Liver (tissue), 8 donors: ENCODE measurements at regions not wholly inside any gene's neighbourhood (a gene's known extent, or its start where the extent isn't known, plus 50 kb on each side); places are given as distances from the start of the nearest gene placed in this dataset.

Experiments
- DNase-seq: peaks from one replicate; pipeline ENCODE4 v3.0.0-alpha.2; 2017; ENCODE audit warnings: low spot score
- H3K27ac ChIP-seq, 2 donors: one replicate each; pipeline ENCODE4 v1.7.0; 2013; ENCODE audit warnings: inconsistent platforms in 2 of 2, low read length in 2 of 2, control low read depth in 1 of 2, low read depth in 1 of 2, mild to moderate bottlenecking in 1 of 2
- H3K27me3 ChIP-seq, 4 donors: one replicate each; pipeline versions ENCODE4 v1.6.1 to v1.7.0; 2013; ENCODE audit warnings: low read length in 3 of 4, inconsistent platforms in 1 of 4, mild to moderate bottlenecking in 1 of 4, moderate library complexity in 1 of 4; ENCODE audit not compliant: control insufficient read depth in 4 of 4, insufficient read depth in 4 of 4
- H3K36me3 ChIP-seq, 4 donors: one replicate each; pipeline versions ENCODE4 v1.6.1 to v1.7.0; 2013; ENCODE audit warnings: low read length in 3 of 4, mild to moderate bottlenecking in 3 of 4, low read depth in 1 of 4, moderate library complexity in 1 of 4; ENCODE audit not compliant: control insufficient read depth in 4 of 4, insufficient read depth in 3 of 4
- H3K4me1 ChIP-seq, 4 donors: one replicate each; pipeline versions ENCODE4 v1.6.1 to v1.7.0; 2013; ENCODE audit warnings: low read length in 3 of 4, mild to moderate bottlenecking in 3 of 4, moderate library complexity in 1 of 4; ENCODE audit not compliant: control insufficient read depth in 4 of 4, insufficient read depth in 4 of 4
- H3K4me3 ChIP-seq, 3 donors: one replicate each; pipeline versions ENCODE4 v1.6.1 to v1.7.0; 2013; ENCODE audit warnings: low read length in 3 of 3, control low read depth in 1 of 3, low read depth in 1 of 3, mild to moderate bottlenecking in 1 of 3
- H3K9ac ChIP-seq, 2 donors: one replicate each; pipeline ENCODE4 v1.7.0; 2013; ENCODE audit warnings: low read length in 2 of 2, mild to moderate bottlenecking in 2 of 2, moderate library complexity in 2 of 2, control low read depth in 1 of 2, low read depth in 1 of 2
- H3K9me3 ChIP-seq, 4 donors: one replicate each; pipeline versions ENCODE4 v1.6.1 to v1.7.0; 2013; ENCODE audit warnings: low read length in 3 of 4; ENCODE audit not compliant: control insufficient read depth in 4 of 4
- ATF3 ChIP-seq: IDR thresholded peaks from 2 replicates; pipeline ENCODE4 v1.6.1; 2016; ENCODE audit warnings: antibody characterized with exemption
- CTCF ChIP-seq: fragments of 150-350 bp; IDR thresholded peaks from 2 replicates; pipeline ENCODE4 v1.5.1; 2017; ENCODE audit warnings: improper control_type of control experiment, low read depth, low read length; ENCODE audit not compliant: missing input control
- EGR1 ChIP-seq, 2 donors: IDR thresholded peaks; 2 replicates each; pipeline ENCODE4 v1.6.1; 2016 to 2018; ENCODE audit warnings: antibody characterized with exemption in 2 of 2, low read depth in 2 of 2
- FOXA1 ChIP-seq: IDR thresholded peaks from 2 replicates; pipeline ENCODE4 v1.6.1; 2016; ENCODE audit warnings: antibody characterized with exemption
- FOXA2 ChIP-seq: IDR thresholded peaks from 2 replicates; pipeline ENCODE4 v1.6.1; 2016; ENCODE audit warnings: antibody characterized with exemption
- GABPA ChIP-seq, 2 donors: IDR thresholded peaks in 1 of 2; conservative IDR thresholded peaks in 1 of 2; 2 replicates each; pipeline ENCODE4 v1.6.1; 2016; ENCODE audit warnings: antibody characterized with exemption in 2 of 2, mild to moderate bottlenecking in 1 of 2, moderate library complexity in 1 of 2
- HNF4A ChIP-seq, 2 donors: conservative IDR thresholded peaks; 2 replicates each; pipeline ENCODE4 v1.6.1; 2016; ENCODE audit warnings: antibody characterized with exemption in 2 of 2, mild to moderate bottlenecking in 2 of 2
- HNF4G ChIP-seq: IDR thresholded peaks from 2 replicates; pipeline ENCODE4 v1.6.1; 2016; ENCODE audit warnings: antibody characterized with exemption
- JUND ChIP-seq, 2 donors: IDR thresholded peaks; 2 replicates each; pipeline ENCODE4 v1.6.1; 2016; ENCODE audit warnings: antibody characterized with exemption in 2 of 2
- MAX ChIP-seq: IDR thresholded peaks from 2 replicates; pipeline ENCODE4 v1.6.1; 2016; ENCODE audit warnings: antibody characterized with exemption
- NR2F2 ChIP-seq: IDR thresholded peaks from 2 replicates; pipeline ENCODE4 v1.6.1; 2016; ENCODE audit warnings: antibody characterized with exemption
- RAD21 ChIP-seq, 2 donors: IDR thresholded peaks; 2 replicates each; pipeline ENCODE4 v1.6.1; 2016; ENCODE audit warnings: antibody characterized with exemption in 2 of 2, mild to moderate bottlenecking in 2 of 2
- REST ChIP-seq: IDR thresholded peaks from 2 replicates; pipeline ENCODE4 v1.6.1; 2016; ENCODE audit warnings: antibody characterized with exemption, mild to moderate bottlenecking
- RXRA ChIP-seq, 2 donors: IDR thresholded peaks; 2 replicates each; pipeline ENCODE4 v1.6.1; 2017 to 2018; ENCODE audit warnings: antibody characterized with exemption in 2 of 2, mild to moderate bottlenecking in 1 of 2
- TAF1 ChIP-seq: conservative IDR thresholded peaks from 2 replicates; pipeline ENCODE4 v1.6.1; 2016; ENCODE audit warnings: antibody characterized with exemption, mild to moderate bottlenecking
- ZBTB33 ChIP-seq: IDR thresholded peaks from 2 replicates; pipeline ENCODE4 v1.6.1; 2016; ENCODE audit warnings: antibody characterized with exemption
- WGBS: extraction: QIAGEN DNeasy Blood & Tissue Kit; methylation state at CpG from one replicate; pipeline ENCODE4 v1.1.7; 2013; 5-methylcytosine and 5-hydroxymethylcytosine counted together
- donor health status: healthy.
- donor health status: healthy.
- donor health status: healthy.
- donor health status: healthy.
- donor health status: healthy.

GRCh38 chrX:118179161-118179560 lies 62.6 kb upstream of the KLHL13 start:
- Histone ChIP-seq H3K9me3 (no peaks in the 10 kb centered on the region), H3K4me3 (no peak overlapping the region), H3K4me1 (peaks cover 0 to 4% (median 0%) of the 10 kb centered on the region in 4 donors), H3K9ac (no peak overlapping the region), H3K27ac (no peak overlapping the region), H3K36me3 (no peaks in the 10 kb centered on the region), H3K27me3 (no peaks in the 10 kb centered on the region)
- 86% methylated on average over 3 of the region's 3 CpGs for WGBS
- DNase-seq = no peak
- TF ChIP-seq FOXA1 = no peak
- TF ChIP-seq ATF3 = no peak
- no peak for TF ChIP-seq EGR1 (IDR thresholded peaks at IDR 0.05; ENCODE audit: low read depth in 2 of 2)
- no peak for TF ChIP-seq JUND (IDR thresholded peaks at IDR 0.05)
- TF ChIP-seq HNF4A (conservative IDR thresholded peaks at IDR 0.05) = no peak
- no peak for TF ChIP-seq ZBTB33
- TF ChIP-seq RXRA (IDR thresholded peaks at IDR 0.05) = no peak
- no peak for TF ChIP-seq TAF1
- no peak for TF ChIP-seq HNF4G
- TF ChIP-seq NR2F2 = no peak
- no peak for TF ChIP-seq FOXA2
- TF ChIP-seq GABPA (IDR thresholded peaks at IDR 0.05 in 1 of 2, conservative IDR thresholded peaks at IDR 0.05 in 1 of 2) = no peak
- TF ChIP-seq MAX = no peak
- no peak for TF ChIP-seq RAD21 (IDR thresholded peaks at IDR 0.05)

GRCh38 chrX:118179718-118180117 lies 63.1 kb upstream of the KLHL13 start:
- Histone ChIP-seq H3K36me3 (no peaks in the 10 kb centered on the region), H3K27me3 (no peaks in the 10 kb centered on the region), H3K4me3 (no peak overlapping the region), H3K9ac (no peak overlapping the region), H3K4me1 (peaks cover 0 to 4% (median 0%) of the 10 kb centered on the region in 4 donors), H3K27ac (no peak overlapping the region), H3K9me3 (no peaks in the 10 kb centered on the region)
- TF ChIP-seq TAF1 (no peak), RAD21 (IDR thresholded peaks at IDR 0.05) (no peak), CTCF (no peak), REST (no peak), ZBTB33 (no peak), ATF3 (no peak), MAX (no peak)
- 84% methylated on average over 4 of the region's 4 CpGs for WGBS
- DNase-seq = no peak
